ENCODE measurements at regions not wholly inside any gene's neighbourhood (a gene's known extent, or its start where the extent isn't known, plus 50 kb on each side); places are given as distances from the start of the nearest gene placed in this dataset.

DNA sequence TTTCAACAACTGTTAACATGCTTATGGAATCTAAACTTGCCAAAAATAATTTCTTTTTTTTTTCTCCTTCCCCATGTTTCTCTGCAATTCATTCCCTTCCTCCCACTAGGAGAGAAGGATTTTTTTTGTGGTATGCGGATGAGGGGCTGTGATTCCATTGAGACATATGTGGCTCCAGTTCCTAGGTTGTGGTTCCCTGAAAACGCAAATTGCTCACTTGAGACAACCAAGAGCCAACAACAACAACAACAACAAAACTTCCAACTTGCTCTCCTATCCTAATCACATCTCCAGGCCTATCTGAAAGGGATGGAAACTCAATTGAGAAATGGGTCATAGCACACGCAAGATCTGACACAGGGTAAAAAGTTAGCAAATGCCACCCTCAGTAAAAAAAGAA is 406.5 kb upstream of the TGFBR2 start:
- TF ChIP-seq ZFX (IDR thresholded peaks at IDR 0.05) (no peak), CTCF (conservative IDR thresholded peaks at IDR 0.05) (no peak)
- no peak overlapping the region for H3K27ac ChIP-seq

DNA sequence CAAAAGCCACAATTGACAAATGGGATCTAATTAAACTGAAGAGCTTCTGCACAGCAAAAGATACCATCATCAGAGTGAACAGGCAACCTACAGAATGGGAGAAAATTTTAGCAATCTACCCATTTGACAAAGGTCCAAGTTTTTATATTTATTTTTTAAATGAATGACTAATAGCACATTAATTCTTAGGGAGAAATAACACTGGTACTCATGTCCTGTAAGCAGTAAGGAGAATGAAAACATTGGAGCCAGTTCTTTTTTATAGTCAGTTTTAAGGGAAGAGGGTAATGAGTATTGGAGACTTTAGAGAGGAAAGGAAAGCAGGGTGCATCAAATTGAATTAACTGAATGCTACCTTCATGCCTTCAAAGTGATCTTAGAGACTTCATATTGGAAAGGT is 404.7 kb upstream of the TGFBR2 start:
- H3K27ac ChIP-seq = no peak overlapping the region
- TF ChIP-seq ZFX (IDR thresholded peaks at IDR 0.05) = no peak
- TF ChIP-seq CTCF (conservative IDR thresholded peaks at IDR 0.05) = no peak

- TF ChIP-seq CTCF (conservative IDR thresholded peaks at IDR 0.05) (no peak), ZFX (IDR thresholded peaks at IDR 0.05) (no peak)
- H3K27ac ChIP-seq = no peak overlapping the region
Observed at GRCh38 chr3:30203301-30203700, 403.1 kb upstream of the TGFBR2 start.

GRCh38 chr3:30204126-30204525 is 402.3 kb upstream of the TGFBR2 start:
- no peak overlapping the region for H3K27ac ChIP-seq
- TF ChIP-seq ZFX (IDR thresholded peaks at IDR 0.05) (no peak), CTCF (conservative IDR thresholded peaks at IDR 0.05) (no peak)

- TF ChIP-seq ZFX (IDR thresholded peaks at IDR 0.05) (no peak), CTCF (conservative IDR thresholded peaks at IDR 0.05) (no peak)
- H3K27ac ChIP-seq = no peak overlapping the region
Observed at GRCh38 chr3:30206051-30206450, 400.4 kb upstream of the TGFBR2 start.

DNA sequence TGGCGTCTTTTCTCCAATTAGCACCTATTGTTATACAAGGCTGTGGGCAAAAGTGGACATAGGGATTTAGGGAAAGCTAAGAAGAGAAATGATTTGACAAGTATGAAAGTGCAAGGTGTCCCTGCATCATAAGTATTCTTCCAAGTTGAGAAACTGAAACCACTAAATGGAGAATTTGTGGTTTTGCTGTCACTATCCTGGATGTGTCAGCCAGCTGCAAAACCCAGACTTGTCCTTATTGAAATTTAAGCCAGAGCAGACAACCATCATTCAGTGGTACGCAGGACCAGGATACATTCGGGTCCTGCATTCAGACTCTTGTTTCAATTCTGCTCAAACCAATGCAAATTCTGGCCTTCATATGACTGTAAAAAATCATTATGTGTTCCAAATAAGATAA is 384.8 kb upstream of the TGFBR2 start:
- TF ChIP-seq ZFX (IDR thresholded peaks at IDR 0.05) = no peak
- H3K27ac ChIP-seq = no peak overlapping the region

- no peak overlapping the region for H3K27ac ChIP-seq
- TF ChIP-seq ZFX (IDR thresholded peaks at IDR 0.05) (no peak), CTCF (conservative IDR thresholded peaks at IDR 0.05) (no peak)
Observed at GRCh38 chr3:30222441-30222840, 384.0 kb upstream of the TGFBR2 start.

- TF ChIP-seq ZFX (IDR thresholded peaks at IDR 0.05) (no peak), CTCF (conservative IDR thresholded peaks at IDR 0.05) (no peak)
Observed at GRCh38 chr3:30225021-30225420, 381.4 kb upstream of the TGFBR2 start.

More at GRCh38 chr3:30225021-30225420, 381.4 kb upstream of the TGFBR2 start:
- no peak overlapping the region for H3K27ac ChIP-seq
